GM10248 (cell line): ENCODE measurements at regions not wholly inside any gene's neighbourhood (a gene's known extent, or its start where the extent isn't known, plus 50 kb on each side); places are given as distances from the start of the nearest gene placed in this dataset.

Experiments
- CTCF ChIA-PET: fragments of 300-600 bp; sonication (Branson Sonifier 250); formaldehyde crosslinking; extraction: SDS; loops from one replicate; lab custom pipeline; 2021; ENCODE audit warnings: antibody characterized with exemption; lab: Yijun Ruan, JAX
- POLR2A ChIA-PET: fragments of 350-650 bp; sonication (Branson Sonifier 250); formaldehyde crosslinking; extraction: SDS; loops from one replicate; lab custom pipeline; 2020; ENCODE audit warnings: antibody characterized with exemption; lab: Yijun Ruan, JAX
- DNase-seq: peaks from one replicate; pipeline ENCODE4 v3.0.0; 2012; ENCODE audit errors: extremely low spot score
- CTCF ChIP-seq: IDR thresholded peaks from 2 replicates; pipeline ENCODE4 v1.5.1; 2012; ENCODE audit warnings: mild to moderate bottlenecking, low read depth; ENCODE audit errors: extremely low read depth, missing control alignments, control extremely low read depth

DNA sequence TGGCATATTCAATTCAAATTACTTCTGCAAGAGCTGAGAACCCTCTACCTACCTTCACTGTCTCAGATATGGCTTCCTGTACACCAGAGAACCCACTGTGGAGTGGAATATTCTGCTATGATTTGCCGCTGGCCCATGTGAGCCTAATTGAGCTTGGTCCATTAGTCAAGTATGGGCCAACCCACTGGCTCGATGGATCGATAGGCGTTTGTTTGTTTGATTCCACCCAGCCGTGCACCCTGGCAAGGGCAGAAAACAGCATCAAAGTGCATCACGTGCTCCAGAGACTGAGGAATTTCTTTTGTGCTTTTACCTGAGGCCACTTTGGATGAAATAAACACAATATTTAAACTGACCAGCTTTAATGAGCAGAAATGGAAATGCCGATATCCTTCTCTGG, 426.3 kb downstream of the AACS start:
- POLR2A ChIA-PET: no interaction called here
- DNase-seq: no peak
- TF ChIP-seq CTCF: no peak
- CTCF ChIA-PET: interaction anchor here (0.9 kb wide), 1 partner anchor 8 kb away, joined by 3 read pairs; no protein-coding TSS in a partner anchor

GRCh38 chr12:125492354-125493270, 427.4 kb downstream of the AACS start:
- CTCF ChIA-PET: no interaction called here
- no peak for DNase-seq
- POLR2A ChIA-PET: no interaction called here
- no peak for TF ChIP-seq CTCF

- ChIA-PET POLR2A (no interaction called here), CTCF (no interaction called here)
- TF ChIP-seq CTCF: no peak
- DNase-seq: no peak
These were observed 428.6 kb downstream of the AACS start for GRCh38 chr12:125493704-125494308.

DNA sequence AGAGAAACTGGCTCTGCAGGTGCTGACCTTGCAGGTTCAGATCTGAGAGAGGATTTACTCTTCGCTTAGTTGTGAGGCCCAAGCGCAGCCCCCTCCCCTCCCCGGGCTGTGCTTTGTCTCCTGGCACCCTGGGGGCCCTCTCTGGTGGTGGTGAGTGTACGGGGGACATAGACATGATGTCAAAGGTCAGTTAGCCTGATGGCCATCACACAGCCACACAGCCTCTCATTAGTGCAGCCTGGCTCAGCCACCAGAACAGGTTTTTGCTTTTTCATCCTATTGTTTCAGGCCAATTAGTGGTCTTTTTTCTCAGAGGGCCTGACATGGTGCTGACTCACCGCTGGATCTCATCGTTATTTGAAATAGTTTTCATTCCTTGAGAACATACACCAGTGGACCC, 437.9 kb downstream of the AACS start:
- ChIA-PET POLR2A (no interaction called here), CTCF (interaction anchor here (0.7 kb wide), 1 partner anchor 133 kb away, joined by 3 read pairs; no protein-coding TSS in a partner anchor)
- no peak for DNase-seq
- no peak for TF ChIP-seq CTCF

DNA sequence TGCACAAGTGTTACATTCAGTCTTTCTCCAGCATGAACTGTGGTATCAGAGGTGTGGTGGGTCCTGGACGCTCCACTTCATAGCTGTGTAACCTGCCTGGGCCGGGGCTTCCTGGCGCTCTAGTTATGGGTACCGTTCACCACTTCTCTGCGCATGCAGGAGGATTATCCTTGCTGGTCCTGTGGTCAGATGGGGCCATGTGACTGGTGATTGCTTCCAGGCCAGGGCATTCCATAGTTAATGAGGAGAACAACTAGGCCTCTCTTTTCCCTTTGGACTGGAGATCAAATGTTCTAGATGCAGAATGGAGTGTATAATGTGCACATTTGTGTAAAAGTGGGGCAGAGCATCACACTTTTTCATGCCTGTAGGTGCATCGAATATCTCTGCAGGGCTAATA, 444.0 kb downstream of the AACS start:
- CTCF ChIA-PET: no interaction called here

More for the DNA sequence above, 444.0 kb downstream of the AACS start:
- no peak for TF ChIP-seq CTCF
- DNase-seq: no peak
- POLR2A ChIA-PET: no interaction called here
